ENCODE measurements at regions not wholly inside any gene's neighbourhood (a gene's known extent, or its start where the extent isn't known, plus 50 kb on each side); places are given as distances from the start of the nearest gene placed in this dataset.

DNA sequence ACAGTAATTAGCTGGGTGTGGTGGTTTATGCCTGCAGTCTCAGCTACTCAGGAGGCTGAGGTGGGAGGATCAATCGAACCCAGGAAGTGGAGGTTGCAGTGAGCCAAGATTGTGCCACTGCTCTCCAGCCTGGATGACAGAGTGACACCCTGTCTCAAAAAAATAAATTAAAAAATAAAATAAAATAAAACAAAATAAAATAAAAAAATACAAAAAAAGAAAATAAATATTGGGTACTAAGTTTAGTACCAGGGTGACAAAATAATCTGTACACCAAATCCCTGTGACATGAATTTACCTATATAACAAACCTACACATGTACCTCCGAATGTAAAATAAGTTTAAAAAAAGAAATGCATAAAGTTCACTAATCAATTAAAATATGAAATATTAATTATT lies 666.0 kb upstream of the CDH18 start:
- DNase-seq (ENCODE audit: low spot score), result no peak

- no peak for DNase-seq (ENCODE audit: low spot score)
Measured at GRCh38 chr5:20649966-20650365, 662.0 kb upstream of the CDH18 start.

GRCh38 chr5:20648981-20649380 lies 661.0 kb upstream of the CDH18 start:
- DNase-seq (ENCODE audit: low spot score), result no peak

DNA sequence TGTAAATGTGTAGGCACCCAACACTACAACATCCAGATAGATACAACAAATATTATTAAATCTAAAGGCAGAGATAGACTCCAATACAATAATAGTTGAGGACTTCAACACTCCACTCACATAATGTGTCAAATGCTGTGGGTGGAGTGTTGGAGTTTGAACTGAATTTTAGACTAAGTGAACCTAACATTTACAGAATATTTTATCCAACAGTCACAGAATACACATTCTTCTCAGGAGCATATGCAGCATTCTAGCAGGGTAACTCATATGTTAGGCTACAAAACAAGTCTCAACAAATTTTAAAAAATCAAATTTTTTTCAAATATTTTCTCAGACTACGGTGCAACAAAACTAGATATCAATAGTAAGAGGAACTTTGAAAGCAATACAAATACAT lies 648.7 kb upstream of the CDH18 start:
- no peak for DNase-seq (ENCODE audit: low spot score)

GRCh38 chr5:20619591-20619990 lies 631.6 kb upstream of the CDH18 start:
- DNase-seq (ENCODE audit: low spot score), result peak; percentile 8

DNA sequence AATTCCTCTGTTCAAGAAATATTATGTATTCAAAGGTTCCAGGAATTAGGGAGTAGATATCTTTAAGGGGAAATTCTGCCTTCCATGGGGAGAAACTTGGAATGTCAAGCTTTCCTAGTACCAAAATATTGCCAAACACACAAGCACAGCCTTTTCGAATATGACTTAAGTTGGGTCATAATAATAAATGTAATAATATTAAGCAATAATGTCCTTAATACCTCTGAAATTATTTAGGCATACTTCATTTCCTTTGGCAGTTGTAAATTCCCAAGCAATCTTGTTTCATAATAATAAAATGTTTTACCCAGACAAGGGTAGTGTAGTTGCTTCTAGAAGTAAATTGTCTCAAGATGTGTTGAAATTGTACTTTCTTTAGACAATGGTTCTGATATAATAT lies 630.3 kb upstream of the CDH18 start:
- DNase-seq (ENCODE audit: low spot score), result no peak

GRCh38 chr5:20617841-20618240 lies 629.8 kb upstream of the CDH18 start:
- no peak for DNase-seq (ENCODE audit: low spot score)

GRCh38 chr5:20615888-20616563 lies 628.0 kb upstream of the CDH18 start:
- DNase-seq (ENCODE audit: low spot score), result no peak

GRCh38 chr5:20611620-20612019 lies 623.6 kb upstream of the CDH18 start:
- no peak for DNase-seq (ENCODE audit: low spot score)

DNA sequence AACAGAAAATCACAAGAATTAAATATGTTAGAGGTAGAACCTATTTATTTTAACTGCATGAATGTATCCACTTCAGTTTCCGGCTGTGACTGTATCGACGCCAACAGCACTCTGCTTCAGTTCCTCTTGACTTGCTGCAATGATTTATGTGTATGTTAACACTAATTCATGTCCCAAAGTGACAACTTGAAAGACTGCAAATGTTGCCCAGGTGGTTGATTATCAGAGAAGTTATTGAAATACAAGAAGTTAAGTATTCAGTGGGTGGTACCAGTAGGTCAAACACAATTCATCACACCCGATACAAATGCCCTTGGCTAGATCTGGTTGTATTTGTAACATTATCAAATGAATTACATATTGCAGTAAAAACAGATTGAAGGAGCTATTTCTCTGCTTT lies 622.7 kb upstream of the CDH18 start:
- no peak for DNase-seq (ENCODE audit: low spot score)

GRCh38 chr5:20609126-20609525 lies 621.1 kb upstream of the CDH18 start:
- DNase-seq (ENCODE audit: low spot score), result no peak

DNA sequence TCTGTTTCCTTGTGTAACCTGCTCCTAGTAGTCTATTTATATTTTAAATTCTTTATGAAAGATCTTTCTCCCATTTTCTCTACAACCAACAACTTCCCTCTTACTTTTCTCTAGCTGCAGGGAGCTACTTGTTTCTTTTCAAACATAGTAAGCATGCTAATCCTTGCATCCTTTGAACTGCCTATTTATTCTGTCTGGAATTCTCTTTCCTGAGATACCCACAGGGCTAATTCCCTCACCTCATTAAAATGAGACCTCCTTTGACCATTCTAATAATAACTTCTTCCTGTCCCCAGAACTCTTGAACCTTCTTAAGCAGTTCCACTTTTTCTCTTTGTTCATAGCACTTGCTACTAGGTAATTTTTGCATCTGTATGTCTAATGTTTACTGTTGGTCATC lies 620.6 kb upstream of the CDH18 start:
- no peak for DNase-seq (ENCODE audit: low spot score)

DNA sequence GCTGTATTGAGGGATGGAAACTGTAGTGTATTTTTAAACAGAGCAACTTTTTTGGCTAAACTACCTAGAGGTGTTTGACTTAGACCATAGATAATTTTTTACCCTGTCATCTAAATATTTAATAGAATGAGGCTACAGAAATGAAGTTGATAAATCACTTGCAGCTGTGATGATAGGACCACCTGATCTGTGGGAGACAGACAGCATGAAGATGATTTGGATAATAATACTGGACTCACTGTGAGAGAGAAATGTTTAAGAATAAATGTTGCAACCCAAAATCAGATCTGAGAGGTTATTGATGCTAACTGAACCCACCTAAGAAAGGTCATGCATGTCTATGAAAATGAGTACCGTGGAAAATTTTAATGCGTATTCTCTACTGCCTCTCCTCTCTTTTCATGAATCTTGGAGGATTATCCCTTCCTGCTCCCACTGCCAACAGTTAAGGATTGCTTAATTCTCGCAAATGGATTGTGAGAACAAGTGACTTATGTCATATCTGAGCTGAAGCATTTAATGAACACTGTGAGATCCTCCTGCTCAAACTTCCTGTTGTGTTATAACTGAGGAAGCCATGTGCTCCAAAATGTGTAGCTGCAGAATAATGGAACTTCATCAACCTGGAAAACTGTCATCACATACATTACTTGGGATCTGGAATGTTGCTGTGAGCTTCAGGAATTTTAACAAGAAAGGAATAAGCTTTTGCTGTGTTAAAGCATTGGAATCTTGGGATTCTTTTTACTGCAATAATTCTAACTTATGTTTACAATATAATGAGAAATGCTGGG lies 617.9 kb upstream of the CDH18 start:
- no peak for DNase-seq (ENCODE audit: low spot score)

GRCh38 chr5:20604992-20605391 lies 617.0 kb upstream of the CDH18 start:
- no peak for DNase-seq (ENCODE audit: low spot score)

GRCh38 chr5:20601678-20602100 lies 613.7 kb upstream of the CDH18 start:
- no peak for DNase-seq (ENCODE audit: low spot score)

GRCh38 chr5:20590356-20590755 lies 602.4 kb upstream of the CDH18 start:
- no peak for DNase-seq (ENCODE audit: low spot score)

GRCh38 chr5:20575571-20575970 lies 587.6 kb upstream of the CDH18 start:
- peak; percentile 19 for DNase-seq (ENCODE audit: low spot score)

GRCh38 chr5:20574576-20574975 lies 586.6 kb upstream of the CDH18 start:
- no peak for DNase-seq (ENCODE audit: low spot score)

- DNase-seq (ENCODE audit: low spot score), result no peak
Measured at GRCh38 chr5:20572614-20573013, 584.6 kb upstream of the CDH18 start.

DNA sequence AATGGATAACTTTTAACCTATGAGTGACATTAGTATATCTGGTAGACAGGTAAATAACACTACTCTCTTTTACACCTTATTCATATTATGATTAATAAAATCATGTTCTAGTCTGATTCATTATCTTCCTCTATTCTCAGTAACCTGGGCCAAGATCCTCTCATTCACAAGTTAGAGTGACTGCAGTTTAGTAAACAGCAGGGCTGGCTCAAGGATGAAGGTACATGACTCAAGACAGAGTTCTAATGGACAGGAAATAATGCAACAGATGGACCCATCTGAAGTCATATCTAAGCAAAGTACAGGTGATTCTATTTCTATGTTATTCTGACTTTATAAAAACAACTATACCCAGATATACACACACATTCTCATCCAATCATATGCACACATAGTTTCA lies 582.5 kb upstream of the CDH18 start:
- DNase-seq (ENCODE audit: low spot score), result no peak

DNA sequence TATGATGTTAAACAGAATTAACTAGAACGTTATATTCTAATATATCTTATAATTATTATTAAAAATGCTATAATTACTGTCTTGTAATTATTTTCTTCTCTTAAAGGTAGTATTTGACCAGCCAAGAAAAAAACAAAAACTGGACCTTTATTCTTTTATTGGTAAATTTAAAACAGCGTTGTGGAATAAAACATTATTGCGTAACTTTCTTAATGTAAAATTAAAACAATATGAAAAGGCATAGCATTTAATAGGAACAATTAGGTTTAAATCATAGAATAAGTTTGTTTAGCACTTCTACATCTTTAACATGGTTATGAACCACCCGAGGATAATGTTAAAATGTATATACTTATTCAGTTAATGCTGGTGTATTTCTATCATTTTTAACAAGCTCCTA lies 574.5 kb upstream of the CDH18 start:
- no peak for DNase-seq (ENCODE audit: low spot score)

- DNase-seq (ENCODE audit: low spot score), result no peak
Measured at GRCh38 chr5:20559845-20560244, 571.8 kb upstream of the CDH18 start.

GRCh38 chr5:20556115-20556763 lies 568.2 kb upstream of the CDH18 start:
- no peak for DNase-seq (ENCODE audit: low spot score)

Data from Ammon's horn (tissue), 1 donor.